Midbrain (tissue), 1 donor: ENCODE measurements at regions not wholly inside any gene's neighbourhood (a gene's known extent, or its start where the extent isn't known, plus 50 kb on each side); places are given as distances from the start of the nearest gene placed in this dataset.
A peak's percentile ranks its signal among the peaks of the same experiment; 100 is the strongest.
"Not testable (repeated sequence)": the region's sequence is repeated elsewhere in the genome, so short reads cannot be mapped to it uniquely, and the experiment has no call there.

Source experiments
- DNase-seq: peaks from one replicate; lab custom pipeline; 2025; lab: John Stamatoyannopoulos, UW

- no peak for DNase-seq
Measured at GRCh38 chr17:70588003-70588402, 418.7 kb downstream of the KCNJ2 start.

- no peak for DNase-seq
Measured at GRCh38 chr17:70597774-70598173, 428.4 kb downstream of the KCNJ2 start.

- no peak for DNase-seq
Measured at GRCh38 chr17:70599198-70599597, 429.9 kb downstream of the KCNJ2 start.

- not testable (repeated sequence) for DNase-seq
Measured at GRCh38 chr17:70599945-70600344, 430.6 kb downstream of the KCNJ2 start.

- DNase-seq, result no peak
Measured at GRCh38 chr17:70603226-70603625, 433.9 kb downstream of the KCNJ2 start.

GRCh38 chr17:70604854-70605253, 435.5 kb downstream of the KCNJ2 start:
- DNase-seq, result no peak

GRCh38 chr17:70606086-70606485, 436.8 kb downstream of the KCNJ2 start:
- no peak for DNase-seq

GRCh38 chr17:70608193-70608592, 438.9 kb downstream of the KCNJ2 start:
- DNase-seq, result no peak

GRCh38 chr17:70608957-70609356, 439.6 kb downstream of the KCNJ2 start:
- peak; percentile 30 for DNase-seq

GRCh38 chr17:70609566-70609965, 440.2 kb downstream of the KCNJ2 start:
- DNase-seq, result peak; percentile 90

GRCh38 chr17:70610161-70610560, 440.8 kb downstream of the KCNJ2 start:
- DNase-seq, result peak; percentile 46

- DNase-seq, result no peak
Measured at GRCh38 chr17:70613681-70614080, 444.3 kb downstream of the KCNJ2 start.

GRCh38 chr17:70615831-70616230, 446.5 kb downstream of the KCNJ2 start:
- DNase-seq, result no peak

GRCh38 chr17:70618641-70619040, 449.3 kb downstream of the KCNJ2 start:
- DNase-seq, result no peak

GRCh38 chr17:70621566-70621965, 452.2 kb downstream of the KCNJ2 start:
- DNase-seq, result peak; percentile 70

- DNase-seq, result peak; percentile 89
Measured at GRCh38 chr17:70622368-70623260, 453.3 kb downstream of the KCNJ2 start.

GRCh38 chr17:70624211-70624610, 454.9 kb downstream of the KCNJ2 start:
- no peak for DNase-seq

- DNase-seq, result no peak
Measured at GRCh38 chr17:70629902-70630301, 460.6 kb downstream of the KCNJ2 start.

GRCh38 chr17:70636517-70637133, 467.3 kb downstream of the KCNJ2 start:
- DNase-seq, result peak; percentile 59

- DNase-seq, result no peak
Measured at GRCh38 chr17:70642059-70642458, 472.7 kb downstream of the KCNJ2 start.

GRCh38 chr17:70644096-70644495, 474.8 kb downstream of the KCNJ2 start:
- DNase-seq, result no peak

GRCh38 chr17:70646673-70647072, 477.3 kb downstream of the KCNJ2 start:
- DNase-seq, result no peak

GRCh38 chr17:70648166-70648565, 478.8 kb downstream of the KCNJ2 start:
- no peak for DNase-seq
